Liver (tissue), 3 donors: ENCODE measurements at regions not wholly inside any gene's neighbourhood (a gene's known extent, or its start where the extent isn't known, plus 50 kb on each side); places are given as distances from the start of the nearest gene placed in this dataset.

Experiments
- ATF3 ChIP-seq: IDR thresholded peaks from 2 replicates; pipeline ENCODE4 v1.6.1; 2016; ENCODE audit warnings: antibody characterized with exemption
- CTCF ChIP-seq: fragments of 150-350 bp; IDR thresholded peaks from 2 replicates; pipeline ENCODE4 v1.5.1; 2017; ENCODE audit warnings: improper control_type of control experiment, low read depth, low read length; ENCODE audit not compliant: missing input control
- EGR1 ChIP-seq, 2 donors: IDR thresholded peaks; 2 replicates each; pipeline ENCODE4 v1.6.1; 2016 to 2018; ENCODE audit warnings: antibody characterized with exemption in 2 of 2, low read depth in 2 of 2
- HNF4G ChIP-seq: IDR thresholded peaks from 2 replicates; pipeline ENCODE4 v1.6.1; 2016; ENCODE audit warnings: antibody characterized with exemption
- donor health status: healthy.
- donor health status: healthy.

- TF ChIP-seq CTCF (no peak), ATF3 (no peak), EGR1 (IDR thresholded peaks at IDR 0.05; ENCODE audit: low read depth in 2 of 2) (no peak), HNF4G (no peak)
Measured at GRCh38 chr9:20290257-20290656, 332.0 kb downstream of the MLLT3 start.
